HG03432 (cell line): ENCODE measurements at regions not wholly inside any gene's neighbourhood (a gene's known extent, or its start where the extent isn't known, plus 50 kb on each side); places are given as distances from the start of the nearest gene placed in this dataset.

Source experiments
- ATAC-seq: cut with Tn5 transposase; IDR thresholded peaks from one replicate; pipeline ENCODE4 v1.9.1; 2021; ENCODE audit warnings: mild to moderate bottlenecking, moderate library complexity; ENCODE audit not compliant: unreplicated experiment

- ATAC-seq: no peak
Observed at GRCh38 chr16:76157629-76158028, 119.6 kb upstream of the CNTNAP4 start.

DNA sequence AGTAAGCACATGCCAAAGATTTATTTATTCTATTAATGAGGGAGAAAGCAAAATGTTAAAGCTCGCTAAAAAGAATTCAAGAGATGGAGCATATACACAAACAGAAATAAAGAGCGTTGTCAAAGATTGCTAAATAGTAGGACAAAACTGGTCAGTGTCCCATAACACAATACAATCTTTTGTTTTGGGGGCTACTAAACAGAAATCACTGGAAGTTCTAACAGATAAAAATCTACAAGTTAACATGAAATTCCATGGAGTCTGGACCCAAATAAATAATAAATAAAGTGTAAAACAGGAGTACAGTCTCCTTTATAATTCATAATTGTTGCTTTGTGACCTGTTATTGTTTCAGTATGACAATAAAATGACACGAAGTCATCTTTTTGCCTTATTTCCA, 115.2 kb upstream of the CNTNAP4 start:
- no peak for ATAC-seq

DNA sequence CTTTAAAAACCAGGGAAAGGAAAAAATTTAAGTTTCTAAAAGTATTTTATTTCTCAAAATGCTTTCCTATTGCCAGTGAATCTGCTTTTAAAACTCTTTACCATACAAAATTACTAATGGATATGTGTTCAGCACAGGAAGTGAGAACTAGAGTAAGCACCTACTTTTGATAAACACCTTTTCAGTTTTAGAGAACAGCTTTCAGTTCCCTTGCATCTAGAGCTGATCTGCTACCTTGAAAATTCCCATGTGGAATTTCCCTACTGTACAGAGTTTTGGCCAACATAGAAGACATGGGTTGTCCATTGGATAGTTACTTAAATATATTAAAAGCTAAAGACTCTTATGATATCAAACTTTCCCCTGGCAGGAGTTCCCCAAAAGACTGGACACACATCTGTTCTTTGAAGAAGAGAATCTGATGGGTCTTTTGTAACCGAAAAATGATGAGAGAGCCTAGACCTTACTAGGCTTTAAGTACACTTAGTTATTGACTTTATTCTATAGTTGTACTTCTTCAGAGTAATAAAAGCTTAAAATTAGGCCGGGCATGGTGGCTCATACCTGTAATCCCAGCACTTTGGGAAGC, 112.1 kb upstream of the CNTNAP4 start:
- ATAC-seq: peak; percentile 64

DNA sequence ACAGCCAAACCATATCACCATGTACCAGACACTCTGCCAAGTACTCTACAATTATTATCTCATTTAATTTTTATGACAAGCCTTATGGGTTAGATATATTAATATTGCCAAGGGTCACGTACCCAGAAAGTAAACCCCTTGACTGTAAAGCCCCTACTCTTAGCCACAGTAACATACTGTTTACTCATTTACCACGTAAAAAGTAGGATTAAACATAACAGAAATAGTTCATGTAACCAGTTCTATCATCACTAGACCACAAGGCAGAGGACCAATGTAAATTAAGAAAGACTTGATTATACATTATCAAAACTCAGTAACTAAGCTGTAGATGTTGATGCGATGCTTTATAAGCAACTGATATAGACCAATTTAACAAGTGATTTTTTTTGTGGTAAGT, 101.5 kb upstream of the CNTNAP4 start:
- ATAC-seq: no peak

GRCh38 chr16:76176153-76176552, 101.0 kb upstream of the CNTNAP4 start:
- ATAC-seq: peak; percentile 96

DNA sequence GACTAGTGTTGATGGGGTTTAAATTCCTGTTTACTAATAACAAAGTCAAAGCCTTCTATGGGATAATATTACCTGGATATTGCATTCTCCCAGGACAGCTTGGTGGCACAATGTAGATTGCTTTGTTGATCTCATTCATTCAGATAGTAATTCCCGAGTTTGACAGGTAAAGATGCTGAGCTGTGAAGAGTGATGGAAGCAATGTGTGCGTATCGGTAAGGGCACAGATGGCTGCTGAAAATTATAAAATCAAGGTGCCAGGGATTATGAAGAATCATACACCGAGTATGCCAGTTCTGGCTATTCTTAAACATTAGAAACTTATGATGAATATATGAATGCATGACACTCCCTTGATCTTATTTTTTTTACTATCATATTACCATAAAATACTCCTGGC, 100.6 kb upstream of the CNTNAP4 start:
- no peak for ATAC-seq

DNA sequence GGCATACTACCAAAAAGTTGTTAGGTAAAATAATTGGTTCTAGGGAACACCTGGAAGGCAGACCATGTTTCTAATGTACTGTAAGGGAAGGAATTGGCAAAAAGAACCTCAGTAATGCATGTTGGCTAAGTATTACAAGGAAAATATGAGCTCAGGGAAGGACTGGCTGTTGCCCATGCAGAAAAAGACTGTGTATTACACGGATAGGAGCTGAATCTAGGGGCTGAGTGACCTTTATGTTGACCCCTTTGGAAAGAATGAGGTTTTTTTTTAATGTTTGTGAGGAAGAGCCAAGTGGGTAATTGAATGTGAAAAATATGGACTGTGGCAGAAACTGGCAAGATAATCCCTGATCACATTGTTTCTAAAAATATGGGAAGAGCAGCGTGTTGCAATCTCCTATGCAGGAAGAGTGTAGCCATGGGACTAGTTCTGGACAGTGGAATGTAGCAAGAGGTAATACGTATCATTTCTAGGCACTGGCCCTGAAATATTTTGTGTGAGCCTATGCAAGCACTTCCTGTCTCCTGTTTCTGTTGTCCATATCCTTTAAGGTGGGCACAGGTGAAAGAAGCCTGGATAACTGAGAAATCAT, 95.1 kb upstream of the CNTNAP4 start:
- ATAC-seq: no peak

GRCh38 chr16:76183647-76184046, 93.6 kb upstream of the CNTNAP4 start:
- ATAC-seq: no peak

DNA sequence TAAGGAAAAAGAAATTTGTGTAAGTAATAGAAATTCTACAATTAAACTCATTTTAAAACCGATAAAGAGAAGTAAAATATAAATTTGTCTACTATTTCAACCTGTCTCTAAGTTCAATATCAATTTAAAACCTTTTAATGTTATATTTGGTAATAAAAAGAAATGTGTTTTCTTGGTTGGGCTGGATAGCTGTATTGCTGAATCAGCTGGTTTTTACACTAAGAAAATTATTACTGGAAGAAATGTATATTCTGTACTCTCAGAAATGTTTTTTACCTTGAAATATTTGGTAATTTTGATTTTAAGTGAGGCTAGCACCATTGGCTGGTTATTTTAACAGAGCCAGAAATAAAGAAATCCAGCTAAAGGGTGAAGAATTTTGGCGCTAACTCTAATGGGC, 87.1 kb upstream of the CNTNAP4 start:
- ATAC-seq: no peak

GRCh38 chr16:76190480-76190879, 86.7 kb upstream of the CNTNAP4 start:
- no peak for ATAC-seq

GRCh38 chr16:76193906-76194615, 83.1 kb upstream of the CNTNAP4 start:
- ATAC-seq: no peak

DNA sequence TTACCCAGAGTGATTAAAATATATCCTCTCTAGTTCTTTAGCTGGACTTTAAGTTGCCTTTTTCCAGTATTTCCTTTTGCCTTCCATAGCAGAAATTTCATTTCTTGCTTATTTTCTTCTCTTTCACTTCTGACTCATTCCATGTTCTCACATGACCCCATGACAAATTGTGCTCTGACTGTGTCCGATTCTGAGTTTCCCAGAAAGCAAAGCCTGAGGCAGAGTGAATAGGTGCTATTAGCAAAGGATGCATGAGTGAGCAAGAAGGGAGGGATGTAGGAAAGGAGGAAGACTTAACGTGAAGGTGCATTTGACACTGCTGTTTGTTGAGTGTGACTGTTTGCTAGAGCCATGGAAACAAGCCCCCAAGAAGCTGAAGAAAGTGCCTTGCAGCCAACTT, 82.6 kb upstream of the CNTNAP4 start:
- ATAC-seq: no peak

DNA sequence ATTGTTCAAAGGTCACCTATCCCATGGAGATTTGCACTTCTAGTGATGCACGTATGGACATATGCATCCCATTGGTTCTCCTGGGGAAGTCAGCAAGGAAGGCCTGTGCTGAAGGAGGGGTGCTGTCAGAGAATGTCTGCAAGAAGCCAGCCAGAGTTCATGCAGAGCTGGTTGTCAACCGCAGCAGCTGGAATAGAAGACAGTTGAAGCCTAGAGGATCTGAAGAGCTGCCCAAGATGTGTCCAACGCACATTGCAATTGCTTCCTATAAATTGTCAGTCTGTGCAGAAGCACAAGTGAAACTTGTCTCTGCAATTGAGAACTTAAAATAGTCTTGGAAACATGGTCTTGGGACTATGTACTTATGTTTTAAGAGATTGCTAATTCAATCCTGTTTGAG, 82.1 kb upstream of the CNTNAP4 start:
- no peak for ATAC-seq

GRCh38 chr16:76195648-76196047, 81.6 kb upstream of the CNTNAP4 start:
- ATAC-seq: no peak

- no peak for ATAC-seq
Observed at GRCh38 chr16:76197900-76198299, 79.3 kb upstream of the CNTNAP4 start.

DNA sequence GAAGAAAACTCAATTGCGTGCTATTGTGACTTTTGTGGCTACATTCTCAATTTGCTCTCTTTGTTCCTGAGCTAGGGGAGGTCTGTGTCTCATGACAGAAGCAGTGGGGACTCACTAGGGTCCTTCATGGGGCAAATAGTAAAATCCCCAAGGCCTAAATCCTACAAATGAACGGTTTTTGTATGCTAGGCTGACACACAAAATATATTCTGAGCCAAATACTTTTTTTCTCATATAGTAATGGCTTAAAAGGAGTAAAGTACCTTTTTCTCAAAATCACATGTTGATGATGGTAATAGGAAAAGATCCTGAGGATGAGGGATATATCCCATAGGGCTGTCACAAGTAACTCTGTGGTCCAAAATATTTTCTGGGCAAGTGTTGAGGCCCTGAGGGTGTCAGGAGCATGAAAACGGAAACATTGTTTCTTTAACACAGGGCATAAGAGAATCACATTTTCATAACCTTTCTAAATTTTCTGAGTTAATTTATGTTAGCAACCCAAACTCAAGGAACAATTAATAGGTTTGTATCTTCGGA, 77.5 kb upstream of the CNTNAP4 start:
- no peak for ATAC-seq

GRCh38 chr16:76201385-76201784, 75.8 kb upstream of the CNTNAP4 start:
- no peak for ATAC-seq

DNA sequence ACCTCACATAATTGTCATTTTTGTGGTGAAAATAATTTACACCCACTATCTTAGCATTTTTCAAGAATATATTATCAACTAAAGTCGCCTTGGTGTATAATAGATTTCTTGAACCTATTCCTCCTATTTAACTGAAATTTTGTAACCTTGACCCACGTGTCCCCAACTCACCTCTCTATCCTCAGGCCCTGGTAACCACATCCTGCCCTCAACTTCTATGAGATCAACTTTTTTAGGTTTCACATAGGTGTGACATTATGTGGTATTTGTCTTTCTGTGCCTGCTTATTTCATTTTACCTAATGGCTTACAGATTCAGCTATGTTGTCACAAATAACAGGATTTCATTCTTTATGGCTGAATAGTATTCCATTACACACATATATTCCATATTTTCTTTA, 73.0 kb upstream of the CNTNAP4 start:
- peak; percentile 64 for ATAC-seq

DNA sequence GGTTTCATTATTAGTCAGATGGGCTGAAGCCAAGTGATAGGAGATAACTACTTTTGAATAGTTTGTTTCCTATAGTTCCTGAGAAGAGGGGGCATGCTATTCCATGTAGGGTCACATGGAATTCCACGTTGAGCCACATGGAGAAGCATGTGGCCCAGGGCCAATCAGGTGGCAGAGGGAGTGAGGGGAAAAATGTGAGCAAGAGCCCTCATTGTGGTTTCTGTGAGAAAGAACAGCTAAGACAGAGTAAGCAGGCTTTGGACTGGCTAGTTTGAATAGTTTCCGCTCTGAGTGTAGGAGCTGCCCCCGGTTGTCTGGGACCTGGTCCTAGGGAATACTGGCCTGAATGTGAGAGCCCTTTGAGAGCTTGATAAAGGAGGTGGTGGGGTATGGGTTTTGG, 69.9 kb upstream of the CNTNAP4 start:
- peak; percentile 52 for ATAC-seq

- ATAC-seq: no peak
Observed at GRCh38 chr16:76210157-76210556, 67.0 kb upstream of the CNTNAP4 start.

GRCh38 chr16:76213860-76214259, 63.3 kb upstream of the CNTNAP4 start:
- no peak for ATAC-seq

- no peak for ATAC-seq
Observed at GRCh38 chr16:76214856-76215255, 62.3 kb upstream of the CNTNAP4 start.
